ENCODE measurements at regions not wholly inside any gene's neighbourhood (a gene's known extent, or its start where the extent isn't known, plus 50 kb on each side); places are given as distances from the start of the nearest gene placed in this dataset.

DNA sequence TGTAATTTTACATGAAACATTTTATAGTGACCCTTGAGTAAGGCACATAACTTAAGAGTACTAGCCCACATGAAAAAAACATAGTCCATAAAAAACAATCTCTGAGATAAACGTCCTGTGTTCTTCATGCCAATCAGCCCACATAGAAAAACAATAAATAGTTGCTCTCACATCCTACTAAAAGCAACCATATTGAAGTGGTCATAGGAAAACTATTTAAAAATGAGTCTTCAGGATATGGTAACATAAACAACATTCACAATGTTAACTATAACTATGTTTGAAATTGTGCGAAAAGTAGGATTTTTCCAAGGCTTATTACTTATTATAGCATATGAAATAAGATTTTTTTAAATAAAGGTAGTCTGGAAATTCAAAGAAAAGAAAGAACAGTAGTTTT lies 77.1 kb upstream of the EPHA5 start:
- ATAC-seq (ENCODE audit: insufficient read depth, low FRiP score) (no peak), DNase-seq (no peak)
- Histone ChIP-seq H3K36me3 (ENCODE audit: control insufficient read depth in 4 of 4, insufficient read depth in 4 of 4, low read length in 4 of 4) (no peaks in the 10 kb centered on the region), H3K9ac (ENCODE audit: insufficient read depth in 1 of 2, low read length in 2 of 2) (no peak overlapping the region), H3K27ac (ENCODE audit: low read depth in 1 of 2, low read length in 1 of 2) (no peak overlapping the region), H3K4me1 (ENCODE audit: control insufficient read depth in 5 of 5, insufficient read depth in 5 of 5, low read length in 5 of 5) (no peaks in the 10 kb centered on the region), H3K4me3 (no peak overlapping the region), H3K9me3 (ENCODE audit: control insufficient read depth in 4 of 4, insufficient read depth in 3 of 4, low read length in 3 of 4) (no peaks in the 10 kb centered on the region), H3K27me3 (ENCODE audit: control insufficient read depth in 3 of 3, insufficient read depth in 3 of 3, low read length in 2 of 3) (no peaks in the 10 kb centered on the region)
- TF ChIP-seq, protein P1, sequence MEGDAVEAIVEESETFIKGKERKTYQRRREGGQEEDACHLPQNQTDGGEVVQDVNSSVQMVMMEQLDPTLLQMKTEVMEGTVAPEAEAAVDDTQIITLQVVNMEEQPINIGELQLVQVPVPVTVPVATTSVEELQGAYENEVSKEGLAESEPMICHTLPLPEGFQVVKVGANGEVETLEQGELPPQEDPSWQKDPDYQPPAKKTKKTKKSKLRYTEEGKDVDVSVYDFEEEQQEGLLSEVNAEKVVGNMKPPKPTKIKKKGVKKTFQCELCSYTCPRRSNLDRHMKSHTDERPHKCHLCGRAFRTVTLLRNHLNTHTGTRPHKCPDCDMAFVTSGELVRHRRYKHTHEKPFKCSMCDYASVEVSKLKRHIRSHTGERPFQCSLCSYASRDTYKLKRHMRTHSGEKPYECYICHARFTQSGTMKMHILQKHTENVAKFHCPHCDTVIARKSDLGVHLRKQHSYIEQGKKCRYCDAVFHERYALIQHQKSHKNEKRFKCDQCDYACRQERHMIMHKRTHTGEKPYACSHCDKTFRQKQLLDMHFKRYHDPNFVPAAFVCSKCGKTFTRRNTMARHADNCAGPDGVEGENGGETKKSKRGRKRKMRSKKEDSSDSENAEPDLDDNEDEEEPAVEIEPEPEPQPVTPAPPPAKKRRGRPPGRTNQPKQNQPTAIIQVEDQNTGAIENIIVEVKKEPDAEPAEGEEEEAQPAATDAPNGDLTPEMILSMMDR (IDR thresholded peaks at IDR 0.05; ENCODE audit: control extremely low read depth, extremely low read depth) = no peak
- 33 to 55% methylated on average over 2 of the region's 2 CpGs for WGBS, 2 donors

DNA sequence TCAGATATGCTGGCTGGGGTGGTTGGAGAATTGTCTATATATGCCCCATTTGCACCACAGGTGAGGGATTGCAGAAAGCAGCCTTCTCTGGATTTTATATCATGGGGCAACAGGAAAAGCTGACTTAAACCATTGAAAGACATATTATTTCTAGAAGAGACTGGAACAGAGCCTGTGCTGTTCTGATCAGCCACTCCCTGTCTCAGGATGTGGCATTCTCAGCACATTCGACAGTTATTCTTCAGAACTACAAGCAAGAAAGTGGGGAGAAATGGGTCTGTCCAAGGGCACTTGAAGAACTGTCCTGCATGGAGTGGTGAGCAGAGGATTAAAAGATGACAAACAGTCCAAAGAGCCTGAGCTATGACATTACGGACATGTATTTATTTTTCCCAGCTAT lies 67.8 kb upstream of the EPHA5 start:
- Histone ChIP-seq H3K4me3 (no peak overlapping the region), H3K36me3 (ENCODE audit: control insufficient read depth in 4 of 4, insufficient read depth in 4 of 4, low read length in 4 of 4) (no peaks in the 10 kb centered on the region), H3K27me3 (ENCODE audit: control insufficient read depth in 3 of 3, insufficient read depth in 3 of 3, low read length in 2 of 3) (no peaks in the 10 kb centered on the region), H3K9ac (ENCODE audit: insufficient read depth in 1 of 2, low read length in 2 of 2) (no peak overlapping the region), H3K9me3 (ENCODE audit: control insufficient read depth in 4 of 4, insufficient read depth in 3 of 4, low read length in 3 of 4) (no peaks in the 10 kb centered on the region), H3K27ac (ENCODE audit: low read depth in 1 of 2, low read length in 1 of 2) (no peak overlapping the region), H3K4me1 (ENCODE audit: control insufficient read depth in 5 of 5, insufficient read depth in 5 of 5, low read length in 5 of 5) (no peaks in the 10 kb centered on the region)
- TF ChIP-seq, protein P1 (IDR thresholded peaks at IDR 0.05; ENCODE audit: control extremely low read depth, extremely low read depth) = no peak
- 81 to 82% methylated on average over 2 of the region's 2 CpGs for WGBS, 2 donors
- DNase-seq = no peak
- ATAC-seq (ENCODE audit: insufficient read depth, low FRiP score) = no peak

DNA sequence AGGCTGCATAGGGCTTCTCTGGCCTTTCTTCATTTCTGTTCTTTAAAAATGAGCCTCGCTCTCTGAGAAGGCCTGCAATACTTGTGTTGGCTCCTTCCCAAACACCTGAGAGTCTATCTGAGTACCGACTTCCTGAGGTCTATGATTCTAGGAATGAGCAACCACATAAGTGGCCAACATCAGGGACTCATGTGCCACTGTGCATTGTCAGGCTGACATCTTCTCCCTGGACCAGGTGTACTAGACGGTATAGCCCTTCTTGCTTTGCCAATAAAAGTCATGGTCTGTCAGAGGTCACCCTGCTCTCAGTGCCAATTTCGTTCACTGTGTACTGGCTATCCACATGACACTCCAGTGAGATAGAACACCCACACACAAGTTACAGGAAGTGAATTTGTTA lies 67.4 kb upstream of the EPHA5 start:
- Histone ChIP-seq H3K27ac (ENCODE audit: low read depth in 1 of 2, low read length in 1 of 2) (no peak overlapping the region), H3K36me3 (ENCODE audit: control insufficient read depth in 4 of 4, insufficient read depth in 4 of 4, low read length in 4 of 4) (no peaks in the 10 kb centered on the region), H3K4me1 (ENCODE audit: control insufficient read depth in 5 of 5, insufficient read depth in 5 of 5, low read length in 5 of 5) (no peaks in the 10 kb centered on the region), H3K4me3 (no peak overlapping the region), H3K27me3 (ENCODE audit: control insufficient read depth in 3 of 3, insufficient read depth in 3 of 3, low read length in 2 of 3) (no peaks in the 10 kb centered on the region), H3K9me3 (ENCODE audit: control insufficient read depth in 4 of 4, insufficient read depth in 3 of 4, low read length in 3 of 4) (no peaks in the 10 kb centered on the region), H3K9ac (ENCODE audit: insufficient read depth in 1 of 2, low read length in 2 of 2) (no peak overlapping the region)
- DNase-seq (no peak), ATAC-seq (ENCODE audit: insufficient read depth, low FRiP score) (no peak)
- WGBS, 2 donors = 57 to 68% methylated on average over 4 of the region's 4 CpGs
- TF ChIP-seq, protein P1 (IDR thresholded peaks at IDR 0.05; ENCODE audit: control extremely low read depth, extremely low read depth) = no peak

DNA sequence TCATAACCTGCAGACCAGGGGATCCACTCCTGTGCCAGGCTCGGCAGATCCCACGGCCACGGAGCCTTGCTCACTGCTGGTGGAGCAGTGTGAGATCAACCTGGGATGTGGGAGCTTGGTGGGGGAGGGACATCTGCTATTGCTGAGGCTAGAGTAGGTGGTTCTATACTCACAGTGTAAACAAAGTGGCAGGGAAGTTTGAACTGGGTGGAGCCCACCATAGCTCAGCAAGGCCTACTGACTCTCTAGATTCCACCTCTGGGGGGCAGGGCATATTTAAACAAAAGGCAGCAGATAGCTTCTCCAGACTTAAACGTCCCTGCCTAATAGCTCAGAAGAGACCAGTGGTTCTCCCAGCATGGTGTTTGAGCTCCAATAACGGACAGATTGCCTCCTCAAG lies 54.7 kb upstream of the EPHA5 start:
- no peak overlapping the region for H3K27ac ChIP-seq (ENCODE audit: low read depth in 1 of 2, low read length in 1 of 2)
- no peaks in the 10 kb centered on the region for H3K36me3 ChIP-seq (ENCODE audit: control insufficient read depth in 4 of 4, insufficient read depth in 4 of 4, low read length in 4 of 4)
- H3K9ac ChIP-seq (ENCODE audit: insufficient read depth in 1 of 2, low read length in 2 of 2) = no peak overlapping the region
- ATAC-seq (ENCODE audit: insufficient read depth, low FRiP score) = no peak
- no peaks in the 10 kb centered on the region for H3K27me3 ChIP-seq (ENCODE audit: control insufficient read depth in 3 of 3, insufficient read depth in 3 of 3, low read length in 2 of 3)
- H3K4me1 ChIP-seq (ENCODE audit: control insufficient read depth in 5 of 5, insufficient read depth in 5 of 5, low read length in 5 of 5) = no peaks in the 10 kb centered on the region
- no peaks in the 10 kb centered on the region for H3K9me3 ChIP-seq (ENCODE audit: control insufficient read depth in 4 of 4, insufficient read depth in 3 of 4, low read length in 3 of 4)
- WGBS, 2 donors = 77 to 87% methylated on average over 5 of the region's 5 CpGs
- no peak overlapping the region for H3K4me3 ChIP-seq
- no peak for DNase-seq
- TF ChIP-seq, protein P1 (IDR thresholded peaks at IDR 0.05; ENCODE audit: control extremely low read depth, extremely low read depth) = no peak

Measured in lung (tissue), 11 donors.